ENCODE measurements at regions not wholly inside any gene's neighbourhood (a gene's known extent, or its start where the extent isn't known, plus 50 kb on each side); places are given as distances from the start of the nearest gene placed in this dataset.
"Not testable (repeated sequence)": the region's sequence is repeated elsewhere in the genome, so short reads cannot be mapped to it uniquely, and the experiment has no call there.

GRCh38 chr12:76292891-76293290 lies 55.3 kb downstream of the BBS10 start:
- DNase-seq = not testable (repeated sequence)

DNA sequence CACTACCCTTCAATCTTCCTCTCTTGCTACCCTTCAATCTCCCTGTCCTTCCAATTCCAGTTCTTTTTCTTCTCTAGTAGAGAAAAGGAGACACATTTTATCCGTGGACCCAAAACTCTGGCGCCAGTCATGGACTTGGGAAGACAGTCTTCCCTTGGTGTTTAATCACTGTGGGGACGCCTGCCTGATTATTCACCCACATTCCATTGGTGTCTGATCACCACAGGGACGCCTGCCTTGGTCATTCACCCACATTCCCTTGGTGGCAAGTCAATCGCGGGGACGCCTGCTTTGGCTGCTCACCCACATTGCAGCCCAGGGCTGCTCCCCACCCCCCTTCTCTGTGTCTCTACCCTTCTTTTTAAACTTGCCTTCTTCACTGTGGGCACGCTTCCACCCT lies 55.9 kb downstream of the BBS10 start:
- not testable (repeated sequence) for DNase-seq

- DNase-seq = no peak
Measured at GRCh38 chr12:76290963-76291859, 57.0 kb downstream of the BBS10 start.

DNA sequence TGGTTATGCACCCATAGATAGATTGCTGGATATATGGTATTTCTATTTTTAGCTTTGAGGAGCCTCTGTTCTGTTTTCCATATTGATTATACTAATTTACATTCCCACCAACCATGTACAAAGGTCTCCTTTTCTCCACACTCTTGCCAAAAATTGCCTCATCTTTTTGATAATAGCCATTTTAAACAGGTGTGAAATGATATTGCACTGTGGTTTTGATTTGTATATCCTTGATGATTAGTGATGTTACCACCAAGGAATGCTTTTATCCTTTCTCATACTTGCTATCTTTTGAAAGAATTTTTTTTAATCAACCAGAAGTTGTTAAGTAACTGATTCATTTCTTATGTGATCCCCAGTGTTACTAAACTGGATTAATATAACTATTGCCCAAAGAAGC lies 60.0 kb downstream of the BBS10 start:
- DNase-seq = no peak

DNA sequence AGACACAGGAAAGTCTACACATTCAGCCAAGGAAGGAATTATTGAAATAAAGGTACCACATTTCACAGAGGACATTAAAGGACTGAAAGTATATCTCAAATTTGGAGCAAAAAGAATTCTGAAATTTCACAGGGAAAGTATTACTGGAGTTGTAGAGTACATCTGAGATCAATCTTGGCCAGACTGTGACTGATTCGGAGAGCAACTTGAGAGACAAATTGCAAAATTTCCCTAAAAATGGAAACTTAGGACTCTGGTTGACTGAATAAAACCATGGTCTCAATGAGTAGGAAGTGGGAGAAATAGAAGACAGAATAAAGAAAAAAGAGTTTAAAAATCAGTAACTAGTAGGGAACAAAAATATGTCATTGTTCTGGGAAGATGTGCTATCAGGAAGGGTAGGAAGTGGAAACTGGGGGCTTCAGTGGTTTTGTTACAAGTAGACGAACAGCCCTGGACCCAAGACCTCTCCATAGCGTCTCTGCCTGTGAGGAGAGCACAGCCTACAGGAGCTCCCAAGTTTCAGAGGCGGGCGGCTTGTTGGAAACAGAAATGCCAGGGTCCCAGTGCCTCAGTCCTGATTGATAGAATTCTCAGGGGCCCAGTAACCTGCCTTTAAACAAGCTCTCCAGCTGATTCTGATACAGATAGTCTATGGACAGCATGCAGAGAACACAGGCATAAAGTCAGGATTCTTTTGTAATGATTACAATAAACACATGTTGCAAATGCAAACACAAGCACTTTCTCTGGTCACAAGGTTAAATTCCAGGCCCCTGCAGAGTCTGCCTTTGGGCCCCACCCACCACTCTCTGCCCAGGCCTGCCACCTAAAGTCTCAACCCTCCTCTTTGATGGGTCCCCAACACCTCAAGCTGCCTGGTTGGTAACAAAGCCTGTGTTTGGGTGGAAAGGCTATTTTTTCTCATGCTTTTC lies 63.1 kb downstream of the BBS10 start:
- DNase-seq = no peak

DNA sequence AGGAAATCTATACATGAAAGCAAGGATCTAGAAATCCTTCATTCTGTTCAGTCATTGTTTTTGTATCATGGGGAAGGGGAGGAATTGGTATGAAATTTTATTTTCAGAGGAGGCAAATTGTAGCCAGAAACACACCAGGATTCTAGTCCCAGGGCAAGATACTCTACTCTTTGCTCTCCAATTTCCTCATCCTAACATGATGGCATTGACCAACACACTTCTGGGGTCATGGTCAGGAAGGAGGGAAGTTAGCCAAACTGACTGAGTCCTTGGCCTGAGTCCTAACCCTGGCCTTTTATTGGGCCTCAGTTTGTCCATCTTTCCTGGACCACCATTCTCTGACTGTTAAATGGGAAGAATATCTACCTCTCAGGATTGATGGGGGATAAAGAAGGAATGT lies 65.5 kb downstream of the BBS10 start:
- DNase-seq = no peak

DNA sequence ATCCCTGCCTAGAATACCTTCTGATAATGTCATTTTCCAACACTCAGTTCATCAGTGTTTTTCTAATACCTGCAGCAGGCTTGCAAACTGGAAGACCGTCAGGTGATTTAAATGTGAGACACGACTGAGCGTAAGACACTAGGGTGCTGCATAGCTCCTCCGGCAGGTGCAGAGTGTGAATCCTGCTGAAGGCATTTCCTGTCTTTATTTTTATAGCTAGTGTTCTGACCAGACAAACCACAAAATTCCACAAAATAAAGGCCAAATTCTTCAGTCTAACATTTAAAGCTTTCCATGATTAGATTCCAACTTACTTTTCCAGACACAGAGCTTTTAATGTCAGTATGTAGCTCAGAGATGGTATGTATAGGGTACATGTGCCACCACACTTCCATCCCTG lies 70.7 kb downstream of the BBS10 start:
- DNase-seq = no peak

DNA sequence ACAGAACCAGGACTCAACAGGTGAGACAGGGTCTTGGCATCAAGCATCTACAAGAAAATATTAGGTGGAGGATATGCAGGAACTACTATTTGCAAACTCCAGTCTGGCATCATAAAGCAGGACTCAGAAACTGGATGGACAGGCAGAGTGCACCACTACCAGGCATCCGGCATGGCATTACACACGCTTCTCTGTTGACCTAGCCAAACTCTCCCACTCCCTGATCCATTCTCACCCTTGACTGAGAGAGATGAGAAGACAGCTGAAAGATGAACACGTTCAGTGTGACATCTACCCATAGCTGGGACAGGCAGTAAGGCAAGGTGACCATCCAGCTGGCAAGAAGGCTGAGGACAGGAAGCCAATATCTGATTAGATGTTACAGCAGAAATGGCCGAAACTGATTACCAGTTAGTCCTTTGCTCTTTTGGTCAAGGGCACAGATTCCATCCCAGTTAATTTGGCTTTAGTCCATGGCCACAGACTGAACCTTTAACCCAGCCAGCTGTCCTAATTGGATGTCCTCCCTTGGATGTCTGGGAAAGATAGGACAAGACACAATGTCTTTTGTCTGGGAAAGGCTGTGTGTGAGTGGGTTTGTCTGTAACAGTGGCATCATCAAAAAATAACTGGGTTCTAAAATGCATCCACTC lies 71.6 kb downstream of the BBS10 start:
- DNase-seq = no peak

DNA sequence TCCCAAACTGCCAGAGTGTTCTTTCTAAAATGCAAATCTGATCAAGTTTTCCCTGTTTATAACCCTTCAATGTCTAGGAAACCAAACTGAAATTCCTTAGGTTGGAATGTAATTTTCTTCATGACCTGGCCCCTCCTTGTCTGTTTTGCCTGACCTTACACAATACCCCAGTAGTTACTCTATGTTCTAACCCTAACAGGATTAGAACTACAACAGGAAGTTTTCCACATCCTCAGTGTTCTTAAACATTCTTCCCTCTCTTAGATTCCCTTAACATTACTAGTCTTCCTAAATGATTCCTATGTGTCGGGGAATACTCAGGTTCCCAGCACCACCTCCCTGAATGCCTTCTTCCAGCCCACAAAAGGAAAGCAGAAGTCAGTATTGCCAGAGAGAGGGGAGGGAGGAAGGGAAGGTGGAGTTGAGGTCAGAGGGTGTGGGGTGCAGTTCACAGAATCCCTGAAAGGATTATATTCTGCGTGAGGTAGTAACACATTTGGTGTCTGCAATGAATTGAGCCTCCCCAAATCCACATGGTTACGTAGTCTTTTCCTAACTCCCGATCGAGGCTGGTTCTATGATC lies 72.6 kb downstream of the BBS10 start:
- DNase-seq = no peak

DNA sequence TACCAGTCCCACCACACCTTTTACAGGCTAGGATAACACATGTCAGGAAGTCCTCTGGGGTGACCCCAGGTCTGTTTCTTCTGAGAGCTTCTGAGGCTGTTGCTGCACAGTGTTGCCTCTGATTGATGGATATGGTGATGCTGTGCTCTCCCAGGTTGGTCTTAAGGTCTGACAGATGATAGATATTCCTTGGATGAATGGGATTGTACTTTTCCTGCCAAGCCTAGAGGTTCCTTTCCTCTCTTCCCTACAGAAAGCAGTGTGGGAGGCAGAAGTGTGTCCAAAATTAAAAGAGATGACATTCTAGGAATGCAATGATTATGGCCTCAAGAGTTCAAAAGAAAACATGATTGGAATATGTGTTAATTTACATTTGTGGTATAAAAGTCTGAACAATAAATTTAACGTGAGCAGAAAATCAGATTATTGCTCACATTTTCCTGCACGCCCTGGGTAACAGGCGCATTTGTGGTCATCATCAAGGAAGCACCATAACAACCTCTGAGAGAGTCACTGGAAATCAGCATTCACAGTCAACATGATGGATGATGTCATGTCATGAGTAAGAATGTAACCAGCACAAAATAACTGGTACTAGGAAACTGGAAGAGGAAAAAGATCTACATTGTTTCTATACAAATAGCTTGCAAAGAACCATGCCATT lies 73.7 kb downstream of the BBS10 start:
- DNase-seq = no peak

- no peak for DNase-seq
Measured at GRCh38 chr12:76272287-76272686, 75.9 kb downstream of the BBS10 start.

GRCh38 chr12:76270657-76271358 lies 77.4 kb downstream of the BBS10 start:
- no peak for DNase-seq

DNA sequence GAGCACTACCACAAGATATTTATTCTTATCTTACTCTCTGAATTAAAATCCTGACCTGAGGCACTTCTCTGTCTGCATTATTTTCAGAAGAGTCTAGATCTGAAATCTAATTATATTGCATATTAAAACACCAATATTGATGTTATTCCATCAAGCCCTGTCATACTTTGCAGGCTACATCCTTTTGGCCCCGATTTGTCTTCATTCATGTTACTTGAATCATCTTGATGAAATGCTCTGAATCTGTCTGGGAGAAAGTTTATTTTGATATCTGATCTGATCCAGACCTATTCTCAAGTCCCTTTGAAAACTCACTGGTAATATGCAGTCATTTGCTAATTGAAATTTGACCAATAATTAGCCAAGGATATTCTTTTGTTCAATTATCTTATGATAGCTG lies 79.9 kb downstream of the BBS10 start:
- no peak for DNase-seq

DNA sequence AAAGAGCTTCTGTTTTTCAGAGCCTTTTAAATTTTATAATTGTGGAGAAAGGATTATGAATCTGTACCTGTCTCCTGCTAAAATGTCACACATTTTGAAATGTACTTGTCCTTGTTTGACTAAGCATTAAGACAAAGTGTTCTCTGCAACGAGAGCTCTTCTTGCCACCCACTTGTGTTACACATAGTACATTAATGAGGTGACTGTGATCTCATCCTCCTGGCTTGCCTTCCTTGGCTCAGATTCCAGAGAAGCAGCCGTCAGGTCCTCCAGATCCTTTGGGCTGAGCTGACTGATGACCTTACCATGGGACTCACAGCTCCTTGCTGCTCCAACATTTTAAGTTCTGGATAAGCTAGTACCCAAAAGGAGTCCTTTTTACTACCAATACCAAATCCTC lies 81.4 kb downstream of the BBS10 start:
- DNase-seq = no peak

- DNase-seq = no peak
Measured at GRCh38 chr12:76265424-76266180, 82.6 kb downstream of the BBS10 start.

- DNase-seq = no peak
Measured at GRCh38 chr12:76264611-76265012, 83.6 kb downstream of the BBS10 start.

DNA sequence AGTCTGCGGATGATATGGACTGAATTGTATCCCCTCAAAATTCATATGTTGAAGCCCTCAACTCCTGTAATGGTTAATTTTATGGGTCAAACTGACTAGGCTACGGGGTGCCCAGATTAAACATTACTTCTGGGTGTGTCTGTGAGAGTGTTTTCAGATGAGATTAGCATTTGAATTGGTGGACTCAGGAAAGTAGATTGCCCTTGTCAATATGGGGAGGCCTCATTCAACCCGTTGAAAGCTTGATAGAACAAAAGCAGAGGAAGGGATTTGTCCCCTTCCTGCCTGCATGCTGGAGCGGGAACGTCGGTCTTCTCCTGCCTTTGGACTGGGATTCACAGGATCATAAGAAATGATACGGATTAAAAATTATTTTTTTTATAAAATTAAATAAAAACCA lies 84.5 kb downstream of the BBS10 start:
- no peak for DNase-seq

DNA sequence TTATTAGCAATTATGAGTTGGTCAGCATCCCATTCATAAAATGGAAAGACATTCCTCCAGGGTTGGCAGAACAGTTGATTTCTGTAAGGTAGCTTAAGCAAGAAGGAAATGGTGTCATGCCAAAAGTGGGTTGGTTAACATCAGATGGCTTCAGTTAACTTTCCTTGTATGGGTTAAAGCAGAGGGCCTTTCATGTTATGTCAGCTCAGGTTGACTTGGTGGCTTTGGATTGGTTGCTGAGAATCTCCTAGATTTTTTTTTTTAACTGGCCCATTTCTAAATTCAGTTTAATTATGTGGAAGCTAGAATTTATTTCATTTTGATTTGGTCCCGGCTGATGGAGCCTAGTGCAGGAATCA lies 87.8 kb downstream of the BBS10 start:
- DNase-seq = no peak

DNA sequence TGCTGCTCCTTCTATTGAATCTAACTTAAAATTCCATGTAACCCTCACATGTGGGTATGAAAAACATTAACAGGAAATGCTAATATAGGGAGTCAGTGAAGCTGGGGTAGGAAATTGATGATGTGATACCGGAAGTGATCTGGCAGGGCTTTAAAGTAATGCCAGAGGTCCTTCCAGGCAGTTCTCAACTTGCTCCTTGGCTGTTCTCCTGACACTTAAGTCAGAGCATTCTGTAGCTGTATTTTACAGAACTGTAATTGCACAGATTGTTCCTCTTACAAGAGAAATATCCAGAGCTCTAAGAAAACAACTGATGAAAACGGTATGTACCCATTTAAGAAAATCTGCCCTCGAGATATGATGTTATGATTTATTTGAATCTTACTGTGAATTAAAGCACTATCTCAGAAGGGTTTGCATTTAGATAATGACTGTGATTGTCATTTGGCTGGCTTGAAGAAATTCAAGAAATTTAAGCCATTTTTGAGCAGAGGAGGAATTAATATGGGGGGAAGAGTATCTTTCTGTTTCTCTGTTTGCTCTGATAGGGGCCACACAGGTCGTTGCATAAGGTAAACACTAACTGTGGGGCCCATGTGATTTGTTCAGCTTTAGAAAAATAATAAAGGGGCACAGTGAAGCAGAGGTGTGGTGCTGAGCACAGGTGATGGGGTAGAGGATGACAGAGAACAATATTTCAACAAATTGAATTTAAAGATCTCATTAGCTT lies 88.4 kb downstream of the BBS10 start:
- no peak for DNase-seq

DNA sequence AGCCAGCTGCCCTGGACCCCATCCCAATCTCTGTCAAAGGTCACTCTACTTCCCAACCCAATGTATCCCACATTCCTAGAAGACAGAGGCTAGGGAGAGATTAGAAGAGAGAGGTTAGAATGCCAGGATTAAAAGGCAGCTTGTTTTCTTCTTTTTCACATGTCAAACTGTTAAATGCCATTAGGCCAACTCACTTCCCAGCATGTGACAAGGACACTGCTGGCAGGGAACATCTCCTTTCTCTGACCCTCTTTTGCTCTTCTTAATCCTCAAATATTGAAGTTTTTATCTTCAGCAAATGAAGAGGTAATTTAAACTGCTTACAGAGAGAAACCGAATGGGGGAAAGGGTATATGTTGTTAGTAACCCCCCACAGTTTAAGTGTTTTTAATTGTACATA lies 89.1 kb downstream of the BBS10 start:
- DNase-seq = no peak
